ENCODE measurements at regions not wholly inside any gene's neighbourhood (a gene's known extent, or its start where the extent isn't known, plus 50 kb on each side); places are given as distances from the start of the nearest gene placed in this dataset.

DNA sequence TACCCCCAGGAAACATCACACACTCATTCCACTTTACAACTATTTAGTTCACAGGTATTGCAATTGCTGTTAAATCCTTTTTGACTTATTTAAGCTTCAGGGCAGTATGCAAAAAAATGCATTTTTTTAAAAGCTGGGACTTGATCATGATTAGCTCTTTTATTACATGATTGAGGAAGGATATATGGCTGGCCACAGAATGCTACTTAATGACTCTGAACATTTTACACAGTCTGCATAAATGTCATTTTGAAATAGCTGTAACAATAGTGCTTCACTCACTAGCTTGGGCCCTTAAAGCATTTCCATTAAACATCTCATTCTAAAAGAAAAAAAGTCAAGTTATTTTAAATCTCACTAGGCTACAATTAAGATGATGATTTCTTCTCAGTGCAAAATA, 429.7 kb downstream of the FRK start:
- Histone ChIP-seq H3K27ac (ENCODE audit: low read depth, low read length) (no peak overlapping the region), H3K9me2 (replicated peaks; ENCODE audit: control insufficient read depth, low read length) (no peaks in the 10 kb centered on the region), H3K79me2 (ENCODE audit: control insufficient read depth, low read length) (no peaks in the 10 kb centered on the region), H3K9me3 (ENCODE audit: control insufficient read depth, insufficient read depth, low read length) (no peaks in the 10 kb centered on the region), H3K36me3 (ENCODE audit: control insufficient read depth, low read length) (no peaks in the 10 kb centered on the region), H3K4me3 (ENCODE audit: low read length) (no peak overlapping the region), H4K20me1 (ENCODE audit: control insufficient read depth, insufficient read depth, low read depth, low read length) (no peaks in the 10 kb centered on the region), H3K4me1 (ENCODE audit: control insufficient read depth, low read length) (no peaks in the 10 kb centered on the region), H3K4me2 (ENCODE audit: low read length) (no peak overlapping the region), H3F3A (ENCODE audit: control insufficient read depth, insufficient read depth) (no peaks in the 10 kb centered on the region), H3K27me3 (ENCODE audit: control insufficient read depth, low read length) (no peaks in the 10 kb centered on the region)
- TF ChIP-seq EZH2phosphoT487 (IDR thresholded peaks at IDR 0.05; ENCODE audit: borderline replicate concordance, low read length), result no peak
- TF ChIP-seq, protein P1, sequence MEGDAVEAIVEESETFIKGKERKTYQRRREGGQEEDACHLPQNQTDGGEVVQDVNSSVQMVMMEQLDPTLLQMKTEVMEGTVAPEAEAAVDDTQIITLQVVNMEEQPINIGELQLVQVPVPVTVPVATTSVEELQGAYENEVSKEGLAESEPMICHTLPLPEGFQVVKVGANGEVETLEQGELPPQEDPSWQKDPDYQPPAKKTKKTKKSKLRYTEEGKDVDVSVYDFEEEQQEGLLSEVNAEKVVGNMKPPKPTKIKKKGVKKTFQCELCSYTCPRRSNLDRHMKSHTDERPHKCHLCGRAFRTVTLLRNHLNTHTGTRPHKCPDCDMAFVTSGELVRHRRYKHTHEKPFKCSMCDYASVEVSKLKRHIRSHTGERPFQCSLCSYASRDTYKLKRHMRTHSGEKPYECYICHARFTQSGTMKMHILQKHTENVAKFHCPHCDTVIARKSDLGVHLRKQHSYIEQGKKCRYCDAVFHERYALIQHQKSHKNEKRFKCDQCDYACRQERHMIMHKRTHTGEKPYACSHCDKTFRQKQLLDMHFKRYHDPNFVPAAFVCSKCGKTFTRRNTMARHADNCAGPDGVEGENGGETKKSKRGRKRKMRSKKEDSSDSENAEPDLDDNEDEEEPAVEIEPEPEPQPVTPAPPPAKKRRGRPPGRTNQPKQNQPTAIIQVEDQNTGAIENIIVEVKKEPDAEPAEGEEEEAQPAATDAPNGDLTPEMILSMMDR (IDR thresholded peaks at IDR 0.05; ENCODE audit: low read depth, low read length, poor library complexity, severe bottlenecking), result no peak

DNA sequence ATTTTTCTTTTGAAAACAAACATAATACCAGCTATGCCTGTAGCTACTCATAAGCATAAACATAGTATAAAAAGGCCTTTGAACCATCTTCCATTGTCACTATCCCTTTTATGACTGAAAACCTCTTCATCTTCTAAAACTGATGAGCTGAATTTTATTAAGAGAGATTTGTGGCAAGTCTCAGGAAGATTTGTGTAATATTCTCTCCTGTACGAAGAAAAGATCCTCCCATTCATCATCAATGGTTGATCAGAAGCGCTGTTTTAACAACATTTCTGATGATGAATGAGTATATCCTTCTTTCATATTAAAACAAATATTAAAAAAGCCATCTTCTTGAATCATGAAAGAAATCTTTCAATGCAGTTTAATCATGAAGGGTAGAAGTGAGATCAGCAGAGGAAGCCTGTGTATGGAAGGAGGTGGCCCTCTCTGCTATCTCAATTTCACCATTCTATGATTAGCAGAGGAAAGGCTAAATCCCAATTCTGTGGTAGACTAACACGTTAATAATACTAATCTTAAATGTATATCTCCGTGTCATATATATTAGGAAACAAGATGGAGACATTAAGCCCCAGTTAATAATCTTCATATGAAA, 430.2 kb downstream of the FRK start:
- TF ChIP-seq EZH2phosphoT487 (IDR thresholded peaks at IDR 0.05; ENCODE audit: borderline replicate concordance, low read length), result no peak
- TF ChIP-seq, protein P1 (IDR thresholded peaks at IDR 0.05; ENCODE audit: low read depth, low read length, poor library complexity, severe bottlenecking), result no peak
- H3K36me3 ChIP-seq (ENCODE audit: control insufficient read depth, low read length), result no peaks in the 10 kb centered on the region
- H4K20me1 ChIP-seq (ENCODE audit: control insufficient read depth, insufficient read depth, low read depth, low read length), result no peaks in the 10 kb centered on the region
- no peaks in the 10 kb centered on the region for H3K9me3 ChIP-seq (ENCODE audit: control insufficient read depth, insufficient read depth, low read length)
- H3K9me2 ChIP-seq (replicated peaks; ENCODE audit: control insufficient read depth, low read length), result no peaks in the 10 kb centered on the region
- H3K27me3 ChIP-seq (ENCODE audit: control insufficient read depth, low read length), result no peaks in the 10 kb centered on the region
- H3F3A ChIP-seq (ENCODE audit: control insufficient read depth, insufficient read depth), result no peaks in the 10 kb centered on the region
- no peak overlapping the region for H3K4me3 ChIP-seq (ENCODE audit: low read length)
- no peaks in the 10 kb centered on the region for H3K4me1 ChIP-seq (ENCODE audit: control insufficient read depth, low read length)
- H3K4me2 ChIP-seq (ENCODE audit: low read length), result no peak overlapping the region
- H3K79me2 ChIP-seq (ENCODE audit: control insufficient read depth, low read length), result no peaks in the 10 kb centered on the region
- H3K27ac ChIP-seq (ENCODE audit: low read depth, low read length), result no peak overlapping the region

DNA sequence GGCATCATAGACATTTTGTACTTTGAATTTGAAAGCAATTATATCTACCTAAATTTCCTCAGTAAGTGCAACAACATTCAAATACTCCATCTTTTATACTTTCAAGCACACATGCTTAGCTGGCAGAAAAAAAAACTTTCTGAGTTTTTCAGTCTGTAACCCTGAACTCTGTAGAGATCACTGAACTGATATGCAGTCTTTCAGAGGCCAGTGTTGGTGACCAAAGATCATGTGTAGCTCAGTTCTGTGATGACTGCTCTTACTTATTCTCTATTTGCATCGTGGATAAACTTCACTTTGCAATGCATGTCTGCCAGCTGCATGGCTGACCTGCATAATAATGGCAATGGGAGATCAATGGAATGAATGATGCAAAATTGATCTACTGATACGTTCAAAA, 431.3 kb downstream of the FRK start:
- H3F3A ChIP-seq (ENCODE audit: control insufficient read depth, insufficient read depth), result no peaks in the 10 kb centered on the region
- H3K79me2 ChIP-seq (ENCODE audit: control insufficient read depth, low read length), result no peaks in the 10 kb centered on the region
- no peaks in the 10 kb centered on the region for H3K9me2 ChIP-seq (replicated peaks; ENCODE audit: control insufficient read depth, low read length)
- H3K4me1 ChIP-seq (ENCODE audit: control insufficient read depth, low read length), result no peaks in the 10 kb centered on the region
- no peak overlapping the region for H3K27ac ChIP-seq (ENCODE audit: low read depth, low read length)
- H3K27me3 ChIP-seq (ENCODE audit: control insufficient read depth, low read length), result no peaks in the 10 kb centered on the region
- no peak for TF ChIP-seq EZH2phosphoT487 (IDR thresholded peaks at IDR 0.05; ENCODE audit: borderline replicate concordance, low read length)
- TF ChIP-seq, protein P1 (IDR thresholded peaks at IDR 0.05; ENCODE audit: low read depth, low read length, poor library complexity, severe bottlenecking), result no peak
- no peak overlapping the region for H3K4me3 ChIP-seq (ENCODE audit: low read length)
- no peaks in the 10 kb centered on the region for H3K36me3 ChIP-seq (ENCODE audit: control insufficient read depth, low read length)
- H3K4me2 ChIP-seq (ENCODE audit: low read length), result no peak overlapping the region
- no peaks in the 10 kb centered on the region for H3K9me3 ChIP-seq (ENCODE audit: control insufficient read depth, insufficient read depth, low read length)
- H4K20me1 ChIP-seq (ENCODE audit: control insufficient read depth, insufficient read depth, low read depth, low read length), result no peaks in the 10 kb centered on the region
